MM.1S (cell line): ENCODE measurements at regions not wholly inside any gene's neighbourhood (a gene's known extent, or its start where the extent isn't known, plus 50 kb on each side); places are given as distances from the start of the nearest gene placed in this dataset.
A peak's percentile ranks its signal among the peaks of the same experiment; 100 is the strongest.

Experiments
- DNase-seq: peaks from one replicate; pipeline ENCODE4 v3.0.0-alpha.2; 2015
- H2AFZ ChIP-seq: fragments of 300-600 bp; sonication (generic); 2 replicates; pipeline ENCODE4 v1.6.0; 2016; ENCODE audit warnings: antibody characterized with exemption, low read length
- H3F3A ChIP-seq: fragments of 300-600 bp; sonication (generic); 2 replicates; pipeline ENCODE4 v1.6.1; 2016; ENCODE audit warnings: mild to moderate bottlenecking, antibody characterized with exemption, low read length, moderate library complexity, mixed read lengths; ENCODE audit not compliant: insufficient read depth
- H3K27ac ChIP-seq: fragments of 300-600 bp; sonication (generic); 2 replicates; pipeline ENCODE4 v1.5.1; 2016; ENCODE audit warnings: mild to moderate bottlenecking, low read length
- H3K27me3 ChIP-seq: fragments of 300-600 bp; sonication (generic); replicated peaks from 2 replicates; pipeline ENCODE4 v1.6.0; 2016; ENCODE audit warnings: low read length; ENCODE audit not compliant: insufficient read depth
- H3K36me3 ChIP-seq: fragments of 300-600 bp; sonication (generic); replicated peaks from 2 replicates; pipeline ENCODE4 v1.6.1; 2016; ENCODE audit warnings: mild to moderate bottlenecking, low read length, mixed read lengths; ENCODE audit not compliant: insufficient read depth
- H3K4me1 ChIP-seq: fragments of 300-600 bp; sonication (generic); 2 replicates; pipeline ENCODE4 v1.6.1; 2016; ENCODE audit warnings: low read length, mixed read lengths
- H3K4me2 ChIP-seq: fragments of 300-600 bp; sonication (generic); 2 replicates; pipeline ENCODE4 v1.6.0; 2016; ENCODE audit warnings: low read depth, low read length
- H3K4me3 ChIP-seq: fragments of 300-600 bp; sonication (generic); 2 replicates; pipeline ENCODE4 v1.5.1; 2016; ENCODE audit warnings: low read length, mixed read lengths
- H3K79me2 ChIP-seq: fragments of 300-600 bp; sonication (generic); 2 replicates; pipeline ENCODE4 v1.6.1; 2016; ENCODE audit warnings: mixed run types, low read length, mixed read lengths
- H3K9ac ChIP-seq: fragments of 300-600 bp; sonication (generic); 2 replicates; pipeline ENCODE4 v1.6.1; 2016; ENCODE audit warnings: low read length, mixed read lengths
- H3K9me2 ChIP-seq: fragments of 300-600 bp; sonication (generic); replicated peaks from 2 replicates; pipeline ENCODE4 v1.6.1; 2016; ENCODE audit warnings: mild to moderate bottlenecking, low read length, mixed read lengths; ENCODE audit not compliant: insufficient read depth
- H3K9me3 ChIP-seq: fragments of 300-600 bp; sonication (generic); replicated peaks from 2 replicates; pipeline ENCODE4 v1.6.1; 2016; ENCODE audit warnings: mild to moderate bottlenecking, low read length, mixed read lengths; ENCODE audit not compliant: insufficient read depth
- H4K20me1 ChIP-seq: fragments of 300-600 bp; sonication (generic); 2 replicates; pipeline ENCODE4 v1.6.1; 2016; ENCODE audit warnings: mild to moderate bottlenecking, low read length, moderate library complexity, mixed read lengths; ENCODE audit not compliant: insufficient read depth
- EZH2 ChIP-seq: fragments of 300-600 bp; sonication (generic); optimal IDR thresholded peaks from 2 replicates; pipeline ENCODE3; 2017; ENCODE audit warnings: low read depth, mild to moderate bottlenecking, antibody characterized with exemption, low read length, mixed read lengths
- EZH2phosphoT487 ChIP-seq: fragments of 300-600 bp; sonication (generic); IDR thresholded peaks from 2 replicates; pipeline ENCODE4 v1.6.1; 2018; ENCODE audit warnings: antibody characterized with exemption, low read length
- TF ChIP-seq, protein P1 (sequence below): fragments of 300-600 bp; sonication (generic); IDR thresholded peaks from 2 replicates; pipeline ENCODE4 v1.5.1; 2016; ENCODE audit warnings: antibody characterized with exemption, low read length, mixed read lengths

GRCh38 chrX:95678679-95679078 is 1006.0 kb upstream of the DIAPH2 start:
- H3K4me1 ChIP-seq: peaks cover 26% of the 10 kb centered on the region
- H2AFZ ChIP-seq: no peak overlapping the region
- H4K20me1 ChIP-seq: no peaks in the 10 kb centered on the region
- H3K36me3 ChIP-seq: no peaks in the 10 kb centered on the region
- no peaks in the 10 kb centered on the region for H3K79me2 ChIP-seq
- H3K9me2 ChIP-seq: no peaks in the 10 kb centered on the region
- H3K27me3 ChIP-seq: no peaks in the 10 kb centered on the region
- TF ChIP-seq, protein P1, sequence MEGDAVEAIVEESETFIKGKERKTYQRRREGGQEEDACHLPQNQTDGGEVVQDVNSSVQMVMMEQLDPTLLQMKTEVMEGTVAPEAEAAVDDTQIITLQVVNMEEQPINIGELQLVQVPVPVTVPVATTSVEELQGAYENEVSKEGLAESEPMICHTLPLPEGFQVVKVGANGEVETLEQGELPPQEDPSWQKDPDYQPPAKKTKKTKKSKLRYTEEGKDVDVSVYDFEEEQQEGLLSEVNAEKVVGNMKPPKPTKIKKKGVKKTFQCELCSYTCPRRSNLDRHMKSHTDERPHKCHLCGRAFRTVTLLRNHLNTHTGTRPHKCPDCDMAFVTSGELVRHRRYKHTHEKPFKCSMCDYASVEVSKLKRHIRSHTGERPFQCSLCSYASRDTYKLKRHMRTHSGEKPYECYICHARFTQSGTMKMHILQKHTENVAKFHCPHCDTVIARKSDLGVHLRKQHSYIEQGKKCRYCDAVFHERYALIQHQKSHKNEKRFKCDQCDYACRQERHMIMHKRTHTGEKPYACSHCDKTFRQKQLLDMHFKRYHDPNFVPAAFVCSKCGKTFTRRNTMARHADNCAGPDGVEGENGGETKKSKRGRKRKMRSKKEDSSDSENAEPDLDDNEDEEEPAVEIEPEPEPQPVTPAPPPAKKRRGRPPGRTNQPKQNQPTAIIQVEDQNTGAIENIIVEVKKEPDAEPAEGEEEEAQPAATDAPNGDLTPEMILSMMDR: no peak
- no peak for TF ChIP-seq EZH2phosphoT487
- no peak for TF ChIP-seq EZH2
- H3K9me3 ChIP-seq: no peaks in the 10 kb centered on the region
- no peak overlapping the region for H3K4me2 ChIP-seq
- no peak overlapping the region for H3K9ac ChIP-seq
- DNase-seq: no peak
- 0 out of 2 replicates have a peak, but pooled peaks cover 7% of the 10 kb centered on the region for H3F3A ChIP-seq
- no peak overlapping the region for H3K4me3 ChIP-seq
- no peak overlapping the region for H3K27ac ChIP-seq

- 0 out of 2 replicates have a peak overlapping the region, but pooled peaks have one; percentile 49 for H3K4me2 ChIP-seq
- H4K20me1 ChIP-seq: no peaks in the 10 kb centered on the region
- no peak overlapping the region for H3K9ac ChIP-seq
- H3K79me2 ChIP-seq: no peaks in the 10 kb centered on the region
- TF ChIP-seq EZH2phosphoT487: no peak
- no peak overlapping the region for H2AFZ ChIP-seq
- H3K27me3 ChIP-seq: no peaks in the 10 kb centered on the region
- H3K4me1 ChIP-seq: peaks cover 14% of the 10 kb centered on the region
- peaks cover 5% of the 10 kb centered on the region; the same call in 1 of the 2 replicates for H3F3A ChIP-seq
- H3K4me3 ChIP-seq: no peak overlapping the region
- H3K36me3 ChIP-seq: no peaks in the 10 kb centered on the region
- no peaks in the 10 kb centered on the region for H3K9me2 ChIP-seq
- no peaks in the 10 kb centered on the region for H3K9me3 ChIP-seq
- no peak for DNase-seq
- no peak overlapping the region for H3K27ac ChIP-seq
These were observed 991.3 kb upstream of the DIAPH2 start for GRCh38 chrX:95693365-95693764.

GRCh38 chrX:95703696-95704095 is 980.9 kb upstream of the DIAPH2 start:
- H3K9me2 ChIP-seq: no peaks in the 10 kb centered on the region
- no peaks in the 10 kb centered on the region for H4K20me1 ChIP-seq
- H3K9ac ChIP-seq: no peak overlapping the region
- H3K9me3 ChIP-seq: no peaks in the 10 kb centered on the region
- H3K27me3 ChIP-seq: no peaks in the 10 kb centered on the region
- no peak overlapping the region for H2AFZ ChIP-seq
- H3K4me1 ChIP-seq: peaks cover 11% of the 10 kb centered on the region
- peak; percentile 89 for DNase-seq
- H3K4me2 ChIP-seq: peak overlapping the region; percentile 39; the same call in 1 of the 2 replicates
- H3K27ac ChIP-seq: peak overlapping the region; percentile 43; the same call in 1 of the 2 replicates
- peaks cover 4% of the 10 kb centered on the region for H3F3A ChIP-seq
- H3K79me2 ChIP-seq: no peaks in the 10 kb centered on the region
- H3K4me3 ChIP-seq: no peak overlapping the region
- H3K36me3 ChIP-seq: no peaks in the 10 kb centered on the region
- no peak for TF ChIP-seq EZH2phosphoT487
- TF ChIP-seq, protein P1: no peak
- no peak for TF ChIP-seq EZH2

DNA sequence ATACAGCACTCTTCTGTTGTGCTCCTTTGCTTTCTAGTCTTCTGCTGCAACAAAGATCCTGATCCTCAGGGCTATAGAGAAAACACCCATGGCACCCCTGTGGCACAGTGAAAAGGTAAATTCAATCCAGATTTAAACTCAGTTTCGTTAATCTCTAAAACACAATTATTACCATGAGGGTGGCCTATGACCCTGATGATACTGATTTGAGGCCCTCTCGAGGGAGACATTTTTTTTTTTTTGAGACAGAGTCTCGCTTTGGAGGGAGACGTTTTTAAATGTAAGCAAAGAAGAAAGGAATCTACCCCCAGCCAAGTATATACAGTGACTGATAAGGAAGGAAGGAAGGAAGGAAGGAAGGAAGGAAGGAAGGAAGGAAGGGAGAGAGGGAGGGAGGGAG is 967.8 kb upstream of the DIAPH2 start:
- Histone ChIP-seq H3F3A (peaks cover 13% of the 10 kb centered on the region; the same call in 1 of the 2 replicates), H2AFZ (no peak overlapping the region), H3K9ac (no peak overlapping the region), H3K27ac (no peak overlapping the region), H3K79me2 (no peaks in the 10 kb centered on the region), H3K4me3 (no peak overlapping the region), H3K36me3 (no peaks in the 10 kb centered on the region), H3K9me3 (no peaks in the 10 kb centered on the region), H3K27me3 (no peaks in the 10 kb centered on the region), H4K20me1 (no peaks in the 10 kb centered on the region), H3K4me2 (no peak overlapping the region), H3K9me2 (no peaks in the 10 kb centered on the region), H3K4me1 (peaks cover 9% of the 10 kb centered on the region)
- TF ChIP-seq EZH2phosphoT487: no peak
- TF ChIP-seq EZH2: no peak
- TF ChIP-seq, protein P1: no peak
- no peak for DNase-seq
